NB4 (cell line): ENCODE measurements at regions not wholly inside any gene's neighbourhood (a gene's known extent, or its start where the extent isn't known, plus 50 kb on each side); places are given as distances from the start of the nearest gene placed in this dataset.
"Not testable (repeated sequence)": the region's sequence is repeated elsewhere in the genome, so short reads cannot be mapped to it uniquely, and the experiment has no call there.

Source experiments
- DNase-seq: peaks from one replicate; pipeline ENCODE4 v3.0.0; 2010; ENCODE audit warnings: low read depth
- H3K4me3 ChIP-seq: one replicate; pipeline ENCODE4 v1.5.1; 2011; ENCODE audit warnings: mild to moderate bottlenecking, low read depth, low read length, moderate library complexity
- CTCF ChIP-seq: IDR thresholded peaks from one replicate; pipeline ENCODE4 v1.5.1; 2012; ENCODE audit warnings: low read depth, low read length
- MYC ChIP-seq: IDR thresholded peaks from 2 replicates; pipeline ENCODE4 v1.6.1; 2011; ENCODE audit warnings: low read depth, low read length
- POLR2A ChIP-seq: IDR thresholded peaks from 2 replicates; pipeline ENCODE4 v1.6.1; 2011; ENCODE audit warnings: mild to moderate bottlenecking; ENCODE audit not compliant: insufficient read length; ENCODE audit errors: extremely low read depth
- TF ChIP-seq, protein P1 (sequence below): IDR thresholded peaks from 2 replicates; pipeline ENCODE4 v1.6.1; 2011; ENCODE audit warnings: low read depth, low read length

GRCh38 chr17:22171631-22172030 lies 479.3 kb downstream of the KCNJ18 start:
- TF ChIP-seq MYC: no peak
- TF ChIP-seq CTCF: no peak
- TF ChIP-seq, protein P1, sequence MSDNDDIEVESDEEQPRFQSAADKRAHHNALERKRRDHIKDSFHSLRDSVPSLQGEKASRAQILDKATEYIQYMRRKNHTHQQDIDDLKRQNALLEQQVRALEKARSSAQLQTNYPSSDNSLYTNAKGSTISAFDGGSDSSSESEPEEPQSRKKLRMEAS: no peak
- TF ChIP-seq POLR2A: no peak
- DNase-seq: no peak
- H3K4me3 ChIP-seq: no peak overlapping the region

DNA sequence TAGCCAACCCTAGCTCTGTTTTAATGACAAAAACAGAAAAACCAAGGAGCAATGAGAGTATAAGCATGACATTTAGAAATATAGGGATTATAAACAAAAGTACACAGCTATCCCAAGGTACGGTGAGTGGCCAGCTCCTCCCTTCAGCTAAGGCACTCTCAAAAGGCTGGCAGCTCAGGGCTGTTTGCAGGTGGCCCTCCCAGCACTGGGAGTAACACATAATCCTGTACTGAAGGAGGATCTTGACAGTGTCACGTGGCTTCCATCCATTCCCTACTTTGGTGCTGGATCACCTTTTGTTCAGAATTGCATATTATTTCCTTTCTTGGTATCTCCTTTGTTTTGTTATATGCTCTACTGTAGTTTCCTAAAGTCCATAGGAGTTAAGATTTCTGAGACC lies 500.8 kb downstream of the KCNJ18 start:
- no peak overlapping the region for H3K4me3 ChIP-seq
- no peak for DNase-seq
- TF ChIP-seq CTCF (no peak), MYC (no peak), POLR2A (no peak)
- TF ChIP-seq, protein P1: no peak

GRCh38 chr17:22200187-22200586 lies 507.9 kb downstream of the KCNJ18 start:
- H3K4me3 ChIP-seq, DNase-seq: not testable (repeated sequence)

- no peak for TF ChIP-seq POLR2A
- no peak for TF ChIP-seq MYC
- no peak for TF ChIP-seq CTCF
- TF ChIP-seq, protein P1: no peak
- no peak for DNase-seq
- no peak overlapping the region for H3K4me3 ChIP-seq
Measured at GRCh38 chr17:22202702-22203101, 510.4 kb downstream of the KCNJ18 start.

- no peak overlapping the region for H3K4me3 ChIP-seq
- no peak for TF ChIP-seq MYC
- no peak for TF ChIP-seq CTCF
- TF ChIP-seq POLR2A: no peak
- TF ChIP-seq, protein P1: no peak
Measured at GRCh38 chr17:22203208-22203715, 510.9 kb downstream of the KCNJ18 start.

GRCh38 chr17:22204076-22204475 lies 511.8 kb downstream of the KCNJ18 start:
- not testable (repeated sequence) for H3K4me3 ChIP-seq, DNase-seq

More at GRCh38 chr17:22203208-22203715, 510.9 kb downstream of the KCNJ18 start:
- no peak for DNase-seq

- not testable (repeated sequence) for DNase-seq, H3K4me3 ChIP-seq
Measured at GRCh38 chr17:22210212-22210611, 517.9 kb downstream of the KCNJ18 start.

DNA sequence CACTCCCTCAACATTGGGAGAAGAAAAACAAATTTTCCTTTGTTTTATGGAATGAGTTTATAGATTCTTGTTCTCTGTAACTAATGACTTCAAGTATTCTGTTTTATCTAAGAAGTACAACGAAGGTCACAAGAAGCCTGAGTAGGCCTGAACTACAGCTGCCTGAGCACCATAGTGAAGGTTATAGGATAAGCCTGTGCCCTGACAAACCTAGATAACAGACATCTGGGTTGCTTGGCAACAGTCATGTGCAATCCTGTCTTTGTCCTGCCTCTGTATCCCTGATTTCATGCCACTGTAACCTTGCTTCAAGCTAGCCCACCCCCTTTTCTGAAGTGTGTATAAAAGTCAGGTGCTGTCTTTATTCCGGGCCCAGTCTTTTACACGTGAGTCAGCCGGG lies 520.8 kb downstream of the KCNJ18 start:
- DNase-seq, H3K4me3 ChIP-seq: not testable (repeated sequence)
